ENCODE measurements at regions not wholly inside any gene's neighbourhood (a gene's known extent, or its start where the extent isn't known, plus 50 kb on each side); places are given as distances from the start of the nearest gene placed in this dataset.

DNA sequence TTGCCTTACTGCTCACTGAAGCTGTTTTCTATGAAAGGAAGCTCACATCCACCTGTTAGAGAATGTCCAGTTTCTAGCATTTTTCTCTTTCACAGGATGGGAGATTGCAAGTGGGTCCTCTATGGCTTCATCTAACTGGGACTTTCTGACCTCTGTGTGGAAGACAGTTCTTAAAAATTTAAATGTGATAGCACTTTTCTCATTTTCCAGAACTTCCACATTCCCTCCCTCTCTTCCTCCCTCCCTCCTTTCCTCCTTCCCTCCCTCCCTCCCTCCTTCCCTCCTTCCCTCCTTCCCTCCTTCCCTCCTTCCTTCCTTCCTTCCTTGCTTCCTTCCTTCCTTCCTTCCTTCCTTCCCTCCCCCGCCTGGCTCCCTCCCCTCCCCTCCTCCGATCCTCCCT is 291.1 kb downstream of the DOK5 start:
- ChIA-PET CTCF (no interaction called here), POLR2A (no interaction called here)
- no peak overlapping the region for H3K27ac ChIP-seq (ENCODE audit: low read depth, low read length)
- DNase-seq (ENCODE audit: low read depth, low spot score), result no peak
- no peak overlapping the region for H3K4me3 ChIP-seq (ENCODE audit: low read depth, low read length)
- H3K9me3 ChIP-seq (ENCODE audit: control insufficient read depth, insufficient read depth, low read length), result peaks cover 12% of the 10 kb centered on the region
- no peaks in the 10 kb centered on the region for H3K27me3 ChIP-seq (ENCODE audit: control insufficient read depth, insufficient read depth, low read length)
- no peak for TF ChIP-seq CTCF (IDR thresholded peaks at IDR 0.05; ENCODE audit: low read depth, low read length)

DNA sequence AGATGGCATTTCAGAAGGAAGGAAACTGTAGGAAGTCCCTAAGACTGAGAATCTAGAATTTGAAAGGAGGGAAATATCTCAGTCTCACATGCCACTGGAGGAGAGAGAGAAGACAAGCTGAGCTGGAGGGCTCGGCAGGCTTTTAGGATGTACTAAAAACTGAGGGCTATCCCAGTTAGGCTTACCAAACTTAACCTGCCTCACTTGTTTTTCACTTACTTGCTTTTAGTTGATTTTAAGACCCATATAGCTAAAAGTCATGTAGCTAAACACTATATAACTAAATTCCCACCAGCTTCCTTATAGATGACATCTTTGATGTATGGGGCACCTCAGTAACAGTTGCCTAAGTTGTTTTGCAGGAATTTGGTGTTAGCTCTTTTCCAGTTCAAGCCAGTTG is 288.0 kb downstream of the DOK5 start:
- Histone ChIP-seq H3K9me3 (ENCODE audit: control insufficient read depth, insufficient read depth, low read length) (peaks cover 13% of the 10 kb centered on the region), H3K4me3 (ENCODE audit: low read depth, low read length) (no peak overlapping the region), H3K27me3 (ENCODE audit: control insufficient read depth, insufficient read depth, low read length) (no peaks in the 10 kb centered on the region), H3K27ac (ENCODE audit: low read depth, low read length) (no peak overlapping the region)
- ChIA-PET CTCF (no interaction called here), POLR2A (no interaction called here)
- no peak for TF ChIP-seq CTCF (IDR thresholded peaks at IDR 0.05; ENCODE audit: low read depth, low read length)
- no peak for DNase-seq (ENCODE audit: low read depth, low spot score)

- Histone ChIP-seq H3K27me3 (ENCODE audit: control insufficient read depth, insufficient read depth, low read length) (no peaks in the 10 kb centered on the region), H3K4me3 (ENCODE audit: low read depth, low read length) (no peak overlapping the region), H3K27ac (ENCODE audit: low read depth, low read length) (no peak overlapping the region), H3K9me3 (ENCODE audit: control insufficient read depth, insufficient read depth, low read length) (peaks cover 13% of the 10 kb centered on the region)
- CTCF ChIA-PET, result no interaction called here
- no peak for TF ChIP-seq CTCF (IDR thresholded peaks at IDR 0.05; ENCODE audit: low read depth, low read length)
- POLR2A ChIA-PET, result no interaction called here
- DNase-seq (ENCODE audit: low read depth, low spot score), result no peak
Observed at GRCh38 chr20:54759589-54759988, 284.2 kb downstream of the DOK5 start.

- CTCF ChIA-PET, result no interaction called here
Observed at GRCh38 chr20:54746796-54747195, 271.4 kb downstream of the DOK5 start.

DNA sequence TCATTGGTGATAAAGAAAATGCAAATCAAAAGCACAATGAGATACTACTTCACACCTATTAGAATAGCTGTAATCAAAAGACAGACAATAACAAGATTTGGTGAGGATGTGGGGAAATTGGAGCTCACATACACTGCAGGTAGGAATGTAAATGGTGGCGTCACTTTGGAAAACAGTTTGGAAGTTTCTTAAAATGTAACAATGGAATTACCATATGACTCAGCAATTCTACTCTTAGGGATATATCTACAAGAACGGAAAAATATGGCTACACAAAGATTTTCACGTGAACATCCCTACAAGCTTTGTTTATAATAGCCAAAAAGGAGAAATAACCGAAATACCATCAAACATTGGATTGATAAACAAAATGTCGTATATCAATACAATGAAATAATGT is 270.4 kb downstream of the DOK5 start:
- H3K27me3 ChIP-seq (ENCODE audit: control insufficient read depth, insufficient read depth, low read length), result no peaks in the 10 kb centered on the region
- POLR2A ChIA-PET, result no interaction called here
- H3K9me3 ChIP-seq (ENCODE audit: control insufficient read depth, insufficient read depth, low read length), result peaks cover 9% of the 10 kb centered on the region; the same call in 1 of the 2 replicates
- CTCF ChIA-PET, result no interaction called here
- no peak overlapping the region for H3K27ac ChIP-seq (ENCODE audit: low read depth, low read length)
- TF ChIP-seq CTCF (IDR thresholded peaks at IDR 0.05; ENCODE audit: low read depth, low read length), result no peak
- no peak overlapping the region for H3K4me3 ChIP-seq (ENCODE audit: low read depth, low read length)
- no peak for DNase-seq (ENCODE audit: low read depth, low spot score)

More at GRCh38 chr20:54746796-54747195, 271.4 kb downstream of the DOK5 start:
- POLR2A ChIA-PET, result no interaction called here
- Histone ChIP-seq H3K27me3 (ENCODE audit: control insufficient read depth, insufficient read depth, low read length) (no peaks in the 10 kb centered on the region), H3K9me3 (ENCODE audit: control insufficient read depth, insufficient read depth, low read length) (peaks cover 6% of the 10 kb centered on the region; the same call in 1 of the 2 replicates), H3K4me3 (ENCODE audit: low read depth, low read length) (no peak overlapping the region), H3K27ac (ENCODE audit: low read depth, low read length) (no peak overlapping the region)
- TF ChIP-seq CTCF (IDR thresholded peaks at IDR 0.05; ENCODE audit: low read depth, low read length), result no peak
- DNase-seq (ENCODE audit: low read depth, low spot score), result no peak

All from AG04450 (cell line).